ENCODE measurements at regions not wholly inside any gene's neighbourhood (a gene's known extent, or its start where the extent isn't known, plus 50 kb on each side); places are given as distances from the start of the nearest gene placed in this dataset.

DNA sequence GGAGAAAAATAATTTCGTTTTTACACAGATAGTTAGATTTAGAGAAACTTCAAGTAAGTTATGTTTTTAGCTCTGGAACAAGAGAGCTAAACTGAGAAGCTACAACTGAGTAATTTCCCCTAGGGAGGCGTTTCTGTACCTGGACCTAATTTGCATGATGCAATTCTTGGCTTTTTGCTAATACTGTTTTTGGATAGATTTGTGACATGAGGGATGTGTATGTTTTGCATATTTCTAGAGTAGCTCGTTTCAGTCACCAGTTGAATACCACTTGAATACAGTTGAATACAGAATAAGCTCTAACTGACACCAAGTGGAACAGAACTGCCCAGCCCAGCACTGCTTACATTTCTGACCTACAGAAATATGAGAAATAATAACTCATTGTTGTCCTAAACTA lies 1227.9 kb upstream of the SPRY2 start:
- Histone ChIP-seq H3K4me1 (ENCODE audit: control insufficient read depth, extremely low read depth, insufficient read depth, low read length) (no peaks in the 10 kb centered on the region), H3K27me3 (ENCODE audit: control insufficient read depth in 2 of 2, insufficient read depth in 2 of 2, low read length in 2 of 2) (no peaks in the 10 kb centered on the region), H3K27ac (ENCODE audit: insufficient read depth, low read depth, low read length) (no peak overlapping the region), H3K9ac (replicated peaks; ENCODE audit: extremely low read depth, insufficient read depth, low read length) (no peak overlapping the region), H3K9me3 (replicated peaks; ENCODE audit: control insufficient read depth, insufficient read depth, low read length) (no peaks in the 10 kb centered on the region), H3K9me1 (replicated peaks; ENCODE audit: control insufficient read depth, extremely low read depth, insufficient read depth, low read length) (no peaks in the 10 kb centered on the region), H4K20me1 (replicated peaks; ENCODE audit: control insufficient read depth, extremely low read depth, insufficient read depth, low read length) (no peaks in the 10 kb centered on the region), H3K4me3 (replicated peaks in 1 of 3; ENCODE audit: insufficient read depth in 1 of 3, low read depth in 1 of 3, low read length in 3 of 3) (no peak overlapping the region), H3K36me3 (ENCODE audit: control insufficient read depth in 2 of 2, extremely low read depth in 1 of 2, insufficient read depth in 2 of 2, low read length in 2 of 2) (no peaks in the 10 kb centered on the region), H2AFZ (ENCODE audit: low read depth, low read length) (no peak overlapping the region), H3K4me2 (ENCODE audit: insufficient read depth, low read length) (no peak overlapping the region), H3K79me2 (ENCODE audit: control insufficient read depth, insufficient read depth, low read length) (no peaks in the 10 kb centered on the region)
- POLR2A ChIA-PET = no interaction called here
- intact Hi-C loops (cut with micrococcal nuclease) = no loop called here
- no peak for TF ChIP-seq FOS (IDR thresholded peaks at IDR 0.05; ENCODE audit: borderline replicate concordance, insufficient read depth, low read length)
- no peak for TF ChIP-seq JUN (IDR thresholded peaks at IDR 0.05; ENCODE audit: borderline replicate concordance, insufficient read depth, insufficient read length, low read depth)
- TF ChIP-seq GATA2 (IDR thresholded peaks at IDR 0.05; ENCODE audit: insufficient read depth, insufficient read length, low read depth, low read length) = no peak
- no peak for TF ChIP-seq POLR2AphosphoS5 (IDR thresholded peaks at IDR 0.05; ENCODE audit: insufficient read depth, low read depth, low read length)
- no peak for TF ChIP-seq EZH2 (IDR thresholded peaks at IDR 0.05; ENCODE audit: borderline replicate concordance, low read depth, low read length, severe bottlenecking)
- no peak for TF ChIP-seq CTCF (IDR thresholded peaks at IDR 0.05; ENCODE audit: extremely low read depth in 1 of 2, insufficient read depth in 1 of 2, low read depth in 1 of 2, low read length in 2 of 2)
- no peak for TF ChIP-seq MYC (IDR thresholded peaks at IDR 0.05; ENCODE audit: low read depth, low read length)
- TF ChIP-seq POLR2A (IDR thresholded peaks at IDR 0.05; ENCODE audit: low read depth, low read length) = no peak
- no peak for TF ChIP-seq MAX (IDR thresholded peaks at IDR 0.05; ENCODE audit: insufficient read depth, insufficient read length)
- no peak for DNase-seq (ENCODE audit: low read depth, low spot score)
- no peak for FAIRE-seq
- BruUV-seq (replicated peaks) = no TSS peak
- dilution Hi-C loops (cut with MboI; ENCODE audit: extremely low pct_ligation_motif_present, low sequenced_read_pairs) = no loop called here
- CTCF ChIA-PET = no interaction called here

Measured in endothelial cell of umbilical vein (primary cell).